ENCODE measurements at regions not wholly inside any gene's neighbourhood (a gene's known extent, or its start where the extent isn't known, plus 50 kb on each side); places are given as distances from the start of the nearest gene placed in this dataset.

GRCh38 chr10:8825611-8826010 lies 771.1 kb downstream of the GATA3 start:
- TF ChIP-seq CTCF (IDR thresholded peaks at IDR 0.05; ENCODE audit: extremely low read depth, insufficient read depth, missing control alignments) = no peak
- in situ Hi-C loops (cut with MboI; ENCODE audit: low pct_unique_long_range_greater_than_20kb, low sequenced_read_pairs, unreplicated experiment) = no loop called here
- no peak for DNase-seq (ENCODE audit: low spot score)

GRCh38 chr10:8829592-8829991 lies 775.1 kb downstream of the GATA3 start:
- no peak for DNase-seq (ENCODE audit: low spot score)
- in situ Hi-C loops (cut with MboI; ENCODE audit: low pct_unique_long_range_greater_than_20kb, low sequenced_read_pairs, unreplicated experiment) = no loop called here

DNA sequence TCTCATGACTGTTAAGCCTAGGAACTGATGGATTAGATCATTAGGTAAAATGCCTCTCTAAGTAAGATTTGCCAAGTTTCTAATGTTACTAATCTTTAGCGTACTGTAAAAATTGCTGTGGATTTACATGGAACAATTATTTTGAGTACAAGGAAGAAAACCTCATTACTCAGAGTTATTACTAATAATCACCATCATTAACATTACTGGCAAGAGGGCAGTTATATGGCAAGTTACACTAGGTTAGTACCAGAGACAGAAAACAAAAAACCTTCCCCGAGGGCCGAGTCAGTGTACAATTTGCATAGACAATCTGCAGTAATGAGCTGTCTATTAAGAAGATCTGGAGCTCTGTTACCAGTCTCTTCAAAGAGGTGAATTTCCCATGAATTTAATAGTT lies 775.6 kb downstream of the GATA3 start:
- DNase-seq (ENCODE audit: low spot score) = no peak
- no peak for TF ChIP-seq CTCF (IDR thresholded peaks at IDR 0.05; ENCODE audit: extremely low read depth, insufficient read depth, missing control alignments)
- in situ Hi-C loops (cut with MboI; ENCODE audit: low pct_unique_long_range_greater_than_20kb, low sequenced_read_pairs, unreplicated experiment) = no loop called here

More at GRCh38 chr10:8829592-8829991, 775.1 kb downstream of the GATA3 start:
- TF ChIP-seq CTCF (IDR thresholded peaks at IDR 0.05; ENCODE audit: extremely low read depth, insufficient read depth, missing control alignments) = no peak

DNA sequence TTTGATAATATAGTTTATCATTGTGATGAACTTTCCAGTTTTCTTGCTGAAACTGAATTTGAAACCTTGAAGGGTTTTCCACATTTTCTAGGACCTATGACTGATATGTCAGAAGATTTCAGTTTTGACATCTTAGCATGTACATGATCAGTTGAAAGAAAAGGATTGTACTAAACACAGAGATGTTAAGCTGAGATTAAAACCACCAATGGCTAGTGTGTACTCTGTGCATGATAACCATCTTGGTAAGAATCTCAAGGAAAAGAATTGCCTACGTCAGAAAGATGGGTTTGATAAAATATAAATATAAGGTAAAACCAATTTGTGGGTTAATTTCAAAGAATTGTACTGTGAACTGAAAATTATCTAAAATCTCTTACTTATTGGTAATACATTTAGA lies 776.4 kb downstream of the GATA3 start:
- in situ Hi-C loops (cut with MboI; ENCODE audit: low pct_unique_long_range_greater_than_20kb, low sequenced_read_pairs, unreplicated experiment) = no loop called here
- no peak for DNase-seq (ENCODE audit: low spot score)
- TF ChIP-seq CTCF (IDR thresholded peaks at IDR 0.05; ENCODE audit: extremely low read depth, insufficient read depth, missing control alignments) = no peak

- DNase-seq (ENCODE audit: low spot score) = no peak
- in situ Hi-C loops (cut with MboI; ENCODE audit: low pct_unique_long_range_greater_than_20kb, low sequenced_read_pairs, unreplicated experiment) = no loop called here
- TF ChIP-seq CTCF (IDR thresholded peaks at IDR 0.05; ENCODE audit: extremely low read depth, insufficient read depth, missing control alignments) = no peak
These were observed 781.1 kb downstream of the GATA3 start for GRCh38 chr10:8835453-8836167.

DNA sequence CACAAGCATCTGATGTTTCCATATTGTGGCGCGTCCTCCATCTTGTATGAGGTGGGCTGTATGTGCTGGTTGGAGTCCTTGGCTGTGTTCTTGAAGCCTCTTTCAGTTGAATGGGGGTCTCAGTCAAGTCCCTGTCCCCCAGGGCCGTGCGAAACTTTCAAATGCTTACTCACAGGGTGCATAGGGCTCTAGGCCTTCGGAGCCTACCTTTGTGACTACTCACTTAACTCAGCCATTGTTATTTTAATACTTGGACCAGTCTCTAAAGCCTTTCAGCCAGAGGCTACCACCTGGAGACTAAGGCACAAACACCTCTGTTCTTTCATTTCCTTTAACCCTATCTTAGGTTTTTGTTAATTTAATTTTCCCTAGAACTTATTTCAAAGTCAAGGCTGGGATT lies 785.9 kb downstream of the GATA3 start:
- DNase-seq (ENCODE audit: low spot score) = no peak
- TF ChIP-seq CTCF (IDR thresholded peaks at IDR 0.05; ENCODE audit: extremely low read depth, insufficient read depth, missing control alignments) = no peak
- in situ Hi-C loops (cut with MboI; ENCODE audit: low pct_unique_long_range_greater_than_20kb, low sequenced_read_pairs, unreplicated experiment) = no loop called here

Data from GM13977 (cell line).